ENCODE measurements at regions not wholly inside any gene's neighbourhood (a gene's known extent, or its start where the extent isn't known, plus 50 kb on each side); places are given as distances from the start of the nearest gene placed in this dataset.
"Not testable (repeated sequence)": the region's sequence is repeated elsewhere in the genome, so short reads cannot be mapped to it uniquely, and the experiment has no call there.

- DNase-seq (ENCODE audit: unreplicated experiment): no peak
- Mint-ChIP-seq H3K4me1 (ENCODE audit: insufficient read depth, unreplicated experiment) (no peaks in the 10 kb centered on the region), H3K36me3 (ENCODE audit: insufficient read depth, unreplicated experiment) (no peaks in the 10 kb centered on the region), H3K27me3 (ENCODE audit: insufficient read depth, unreplicated experiment) (no peaks in the 10 kb centered on the region), H3K4me3 (ENCODE audit: unreplicated experiment) (no peak overlapping the region), H3K27ac (ENCODE audit: low read depth, unreplicated experiment) (no peak overlapping the region), H3K9me3 (ENCODE audit: unreplicated experiment) (no peaks in the 10 kb centered on the region)
- intact Hi-C loops (cut with micrococcal nuclease): no loop called here
- no TSS peak for BruUV-seq (replicated peaks)
- TF ChIP-seq CTCF (IDR thresholded peaks at IDR 0.05; ENCODE audit: unreplicated experiment): no peak
- POLR2A ChIA-PET: interaction anchor here (1.2 kb wide), 1 partner anchor 204 kb away, joined by 3 read pairs; no protein-coding TSS in a partner anchor
- CTCF ChIA-PET: no interaction called here
Observed at GRCh38 chr14:30020687-30021086, 93.0 kb upstream of the PRKD1 start.

GRCh38 chr14:30023350-30023749 lies 95.7 kb upstream of the PRKD1 start:
- H3K9me3 Mint-ChIP-seq (ENCODE audit: unreplicated experiment); H3K27ac Mint-ChIP-seq (ENCODE audit: low read depth, unreplicated experiment); BruUV-seq (replicated peaks); POLR2A ChIA-PET; intact Hi-C loops (cut with micrococcal nuclease); H3K4me3 Mint-ChIP-seq (ENCODE audit: unreplicated experiment); H3K4me1 Mint-ChIP-seq (ENCODE audit: insufficient read depth, unreplicated experiment); H3K27me3 Mint-ChIP-seq (ENCODE audit: insufficient read depth, unreplicated experiment); DNase-seq (ENCODE audit: unreplicated experiment); H3K36me3 Mint-ChIP-seq (ENCODE audit: insufficient read depth, unreplicated experiment): not testable (repeated sequence)
- CTCF ChIA-PET: interaction anchor here (0.6 kb wide), 1 partner anchor 502 kb away, joined by 4 read pairs; no protein-coding TSS in a partner anchor

DNA sequence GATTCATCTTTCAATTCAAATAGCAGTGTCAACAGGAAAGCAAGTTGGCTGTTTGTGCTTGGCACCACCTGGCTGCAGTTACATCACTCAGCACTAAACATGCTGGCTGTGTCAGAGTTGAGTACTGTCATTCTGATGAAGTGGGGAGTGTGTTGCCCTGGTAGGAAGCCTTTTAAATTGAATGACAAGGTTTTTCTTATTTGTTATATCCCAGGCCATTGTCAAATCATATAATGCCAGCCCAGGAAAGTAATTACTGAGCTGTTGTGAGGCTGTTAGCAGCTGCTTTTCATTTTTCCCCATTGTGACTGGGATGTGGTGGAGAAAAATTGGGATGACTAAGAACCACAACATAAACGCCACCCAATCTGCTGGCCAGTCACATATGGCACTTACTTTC lies 106.5 kb upstream of the PRKD1 start:
- intact Hi-C loops (cut with micrococcal nuclease): no loop called here
- peak; percentile 6 for DNase-seq (ENCODE audit: unreplicated experiment)
- Mint-ChIP-seq H3K4me1 (ENCODE audit: insufficient read depth, unreplicated experiment) (no peaks in the 10 kb centered on the region), H3K9me3 (ENCODE audit: unreplicated experiment) (peaks cover 13% of the 10 kb centered on the region), H3K27ac (ENCODE audit: low read depth, unreplicated experiment) (no peak overlapping the region), H3K36me3 (ENCODE audit: insufficient read depth, unreplicated experiment) (no peaks in the 10 kb centered on the region), H3K4me3 (ENCODE audit: unreplicated experiment) (no peak overlapping the region), H3K27me3 (ENCODE audit: insufficient read depth, unreplicated experiment) (no peaks in the 10 kb centered on the region)
- POLR2A ChIA-PET: no interaction called here
- CTCF ChIA-PET: interaction anchor here (0.7 kb wide), 1 partner anchor 32 kb away, joined by 4 read pairs; no protein-coding TSS in a partner anchor
- no TSS peak for BruUV-seq (replicated peaks)
- TF ChIP-seq CTCF (IDR thresholded peaks at IDR 0.05; ENCODE audit: unreplicated experiment): no peak

- Mint-ChIP-seq H3K4me1 (ENCODE audit: insufficient read depth, unreplicated experiment) (no peaks in the 10 kb centered on the region), H3K36me3 (ENCODE audit: insufficient read depth, unreplicated experiment) (no peaks in the 10 kb centered on the region), H3K27me3 (ENCODE audit: insufficient read depth, unreplicated experiment) (no peaks in the 10 kb centered on the region), H3K4me3 (ENCODE audit: unreplicated experiment) (no peak overlapping the region), H3K27ac (ENCODE audit: low read depth, unreplicated experiment) (no peak overlapping the region), H3K9me3 (ENCODE audit: unreplicated experiment) (peaks cover 8% of the 10 kb centered on the region)
- POLR2A ChIA-PET: interaction anchor here (0.7 kb wide), 1 partner anchor 228 kb away, joined by 3 read pairs; no protein-coding TSS in a partner anchor
- CTCF ChIA-PET: no interaction called here
- no peak for DNase-seq (ENCODE audit: unreplicated experiment)
- intact Hi-C loops (cut with micrococcal nuclease): no loop called here
- BruUV-seq (replicated peaks): no TSS peak
- no peak for TF ChIP-seq CTCF (IDR thresholded peaks at IDR 0.05; ENCODE audit: unreplicated experiment)
Observed at GRCh38 chr14:30035361-30035760, 107.7 kb upstream of the PRKD1 start.

DNA sequence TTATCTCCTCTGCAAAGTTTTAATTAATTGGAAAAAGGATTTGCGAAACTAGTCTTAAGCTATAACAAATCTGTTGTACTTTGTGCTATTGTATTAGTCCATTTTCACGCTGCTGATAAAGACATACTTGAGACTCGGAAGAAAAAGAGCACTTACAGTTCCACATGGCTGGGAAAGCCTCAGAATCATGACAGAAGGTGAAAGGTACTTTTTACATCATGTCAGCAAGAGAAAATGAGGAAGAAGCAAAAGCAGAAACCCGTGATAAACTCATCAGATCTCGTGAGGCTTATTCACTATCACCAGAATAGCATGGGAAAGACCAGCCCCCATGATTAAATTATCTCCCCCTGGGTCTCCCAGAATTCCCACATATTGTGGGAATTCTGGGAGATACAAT lies 118.1 kb upstream of the PRKD1 start:
- ChIA-PET CTCF (interaction anchor here (0.6 kb wide), 1 partner anchor 10 kb away, joined by 5 read pairs; no protein-coding TSS in a partner anchor), POLR2A (no interaction called here)
- Mint-ChIP-seq H3K36me3 (ENCODE audit: insufficient read depth, unreplicated experiment) (no peaks in the 10 kb centered on the region), H3K4me3 (ENCODE audit: unreplicated experiment) (no peak overlapping the region), H3K27me3 (ENCODE audit: insufficient read depth, unreplicated experiment) (no peaks in the 10 kb centered on the region), H3K27ac (ENCODE audit: low read depth, unreplicated experiment) (no peak overlapping the region), H3K4me1 (ENCODE audit: insufficient read depth, unreplicated experiment) (no peaks in the 10 kb centered on the region), H3K9me3 (ENCODE audit: unreplicated experiment) (peaks cover 7% of the 10 kb centered on the region)
- BruUV-seq (replicated peaks): no TSS peak
- TF ChIP-seq CTCF (IDR thresholded peaks at IDR 0.05; ENCODE audit: unreplicated experiment): no peak
- intact Hi-C loops (cut with micrococcal nuclease): no loop called here
- DNase-seq (ENCODE audit: unreplicated experiment): no peak
